GM23248 (cell line): ENCODE measurements at regions not wholly inside any gene's neighbourhood (a gene's known extent, or its start where the extent isn't known, plus 50 kb on each side); places are given as distances from the start of the nearest gene placed in this dataset.

ENCODE experiments used
- EZH2 ChIP-seq: fragments of 200-600 bp; sonication (generic); IDR thresholded peaks from 2 replicates; pipeline ENCODE4 v1.6.1; 2018; ENCODE audit warnings: antibody characterized with exemption, mild to moderate bottlenecking; ENCODE audit not compliant: insufficient read depth, poor library complexity, severe bottlenecking
- EZH2phosphoT487 ChIP-seq: fragments of 200-600 bp; sonication (generic); IDR thresholded peaks from 2 replicates; pipeline ENCODE4 v1.6.1; 2018; ENCODE audit warnings: antibody characterized with exemption, moderate library complexity, mild to moderate bottlenecking, low read depth; ENCODE audit not compliant: insufficient read depth

GRCh38 chr6:22690446-22690845, 121.1 kb downstream of the HDGFL1 start:
- TF ChIP-seq EZH2 = no peak
- no peak for TF ChIP-seq EZH2phosphoT487
